GM19463 (cell line): ENCODE measurements at regions not wholly inside any gene's neighbourhood (a gene's known extent, or its start where the extent isn't known, plus 50 kb on each side); places are given as distances from the start of the nearest gene placed in this dataset.

ENCODE experiments used
- ATAC-seq: cut with Tn5 transposase; IDR thresholded peaks from one replicate; pipeline ENCODE4 v1.9.1; 2021; ENCODE audit warnings: mild to moderate bottlenecking, moderate library complexity; ENCODE audit not compliant: unreplicated experiment

GRCh38 chr18:1994471-1994870 is 576.8 kb downstream of the METTL4 start:
- ATAC-seq, result no peak

GRCh38 chr18:1995041-1995612 is 576.2 kb downstream of the METTL4 start:
- no peak for ATAC-seq

GRCh38 chr18:1998121-1998520 is 573.2 kb downstream of the METTL4 start:
- no peak for ATAC-seq

- no peak for ATAC-seq
These were observed 571.9 kb downstream of the METTL4 start for GRCh38 chr18:1999387-1999786.

- ATAC-seq, result no peak
These were observed 569.2 kb downstream of the METTL4 start for GRCh38 chr18:2002151-2002550.

- ATAC-seq, result no peak
These were observed 568.7 kb downstream of the METTL4 start for GRCh38 chr18:2002604-2003003.

GRCh38 chr18:2009942-2010697 is 561.2 kb downstream of the METTL4 start:
- no peak for ATAC-seq

- no peak for ATAC-seq
These were observed 544.3 kb downstream of the METTL4 start for GRCh38 chr18:2027016-2027415.

GRCh38 chr18:2027756-2028155 is 543.5 kb downstream of the METTL4 start:
- ATAC-seq, result no peak

- ATAC-seq, result no peak
These were observed 542.3 kb downstream of the METTL4 start for GRCh38 chr18:2028986-2029385.

- ATAC-seq, result no peak
These were observed 540.7 kb downstream of the METTL4 start for GRCh38 chr18:2030647-2031046.

GRCh38 chr18:2032036-2032435 is 539.3 kb downstream of the METTL4 start:
- no peak for ATAC-seq

GRCh38 chr18:2035056-2035455 is 536.2 kb downstream of the METTL4 start:
- ATAC-seq, result no peak

- no peak for ATAC-seq
These were observed 535.2 kb downstream of the METTL4 start for GRCh38 chr18:2036086-2036485.

- no peak for ATAC-seq
These were observed 531.0 kb downstream of the METTL4 start for GRCh38 chr18:2040279-2040678.

GRCh38 chr18:2049986-2050385 is 521.3 kb downstream of the METTL4 start:
- no peak for ATAC-seq

- no peak for ATAC-seq
These were observed 520.6 kb downstream of the METTL4 start for GRCh38 chr18:2050702-2051201.

GRCh38 chr18:2053490-2054089 is 517.7 kb downstream of the METTL4 start:
- ATAC-seq, result no peak

GRCh38 chr18:2059336-2059735 is 512.0 kb downstream of the METTL4 start:
- no peak for ATAC-seq

- ATAC-seq, result no peak
These were observed 511.2 kb downstream of the METTL4 start for GRCh38 chr18:2060086-2060485.

GRCh38 chr18:2070631-2071030 is 500.7 kb downstream of the METTL4 start:
- no peak for ATAC-seq

GRCh38 chr18:2075499-2075898 is 495.8 kb downstream of the METTL4 start:
- ATAC-seq, result no peak
